HepG2 (cell line): ENCODE measurements at regions not wholly inside any gene's neighbourhood (a gene's known extent, or its start where the extent isn't known, plus 50 kb on each side); places are given as distances from the start of the nearest gene placed in this dataset.

Source experiments
- HNRNPK ChIP-seq: fragments of 200-400 bp; formaldehyde crosslinking; IDR thresholded peaks from 2 replicates; pipeline ENCODE4 v1.6.1; 2018; ENCODE audit warnings: low read length, low read depth, moderate library complexity, mild to moderate bottlenecking; ENCODE audit not compliant: poor library complexity, severe bottlenecking
- ZNF207 ChIP-seq: fragments of 450-650 bp; IDR thresholded peaks from 2 replicates; pipeline ENCODE4 v1.6.1; 2016; ENCODE audit warnings: antibody characterized with exemption, borderline replicate concordance
- TF ChIP-seq, protein P1 (sequence below), 2 experiments: IDR thresholded peaks; 2 replicates each; pipeline ENCODE4 v1.6.1; 2011 to 2012; ENCODE audit warnings: low read length in 2 of 2, borderline replicate concordance in 1 of 2, low read depth in 1 of 2, mild to moderate bottlenecking in 1 of 2, moderate library complexity in 1 of 2

DNA sequence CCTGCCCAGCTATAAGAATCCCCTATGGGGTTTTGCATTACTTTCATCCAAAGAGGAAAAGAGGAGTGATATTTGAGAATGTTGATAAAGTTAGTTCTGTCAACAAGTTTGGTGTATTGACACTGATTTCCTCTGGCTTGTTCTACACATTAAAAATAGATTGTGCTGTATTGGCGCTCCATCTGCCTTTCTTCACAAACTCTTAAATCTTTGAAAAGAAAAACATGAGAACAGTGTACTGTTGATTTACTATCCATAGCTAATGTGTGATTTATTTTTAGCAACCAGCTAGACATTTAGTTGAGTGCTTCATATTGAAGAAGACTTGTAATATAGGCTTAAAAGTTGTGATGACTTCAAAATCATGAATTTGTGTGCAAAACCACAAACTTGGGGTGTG lies 261.2 kb upstream of the ANKRD50 start:
- TF ChIP-seq ZNF207, result no peak
- TF ChIP-seq, protein P1, sequence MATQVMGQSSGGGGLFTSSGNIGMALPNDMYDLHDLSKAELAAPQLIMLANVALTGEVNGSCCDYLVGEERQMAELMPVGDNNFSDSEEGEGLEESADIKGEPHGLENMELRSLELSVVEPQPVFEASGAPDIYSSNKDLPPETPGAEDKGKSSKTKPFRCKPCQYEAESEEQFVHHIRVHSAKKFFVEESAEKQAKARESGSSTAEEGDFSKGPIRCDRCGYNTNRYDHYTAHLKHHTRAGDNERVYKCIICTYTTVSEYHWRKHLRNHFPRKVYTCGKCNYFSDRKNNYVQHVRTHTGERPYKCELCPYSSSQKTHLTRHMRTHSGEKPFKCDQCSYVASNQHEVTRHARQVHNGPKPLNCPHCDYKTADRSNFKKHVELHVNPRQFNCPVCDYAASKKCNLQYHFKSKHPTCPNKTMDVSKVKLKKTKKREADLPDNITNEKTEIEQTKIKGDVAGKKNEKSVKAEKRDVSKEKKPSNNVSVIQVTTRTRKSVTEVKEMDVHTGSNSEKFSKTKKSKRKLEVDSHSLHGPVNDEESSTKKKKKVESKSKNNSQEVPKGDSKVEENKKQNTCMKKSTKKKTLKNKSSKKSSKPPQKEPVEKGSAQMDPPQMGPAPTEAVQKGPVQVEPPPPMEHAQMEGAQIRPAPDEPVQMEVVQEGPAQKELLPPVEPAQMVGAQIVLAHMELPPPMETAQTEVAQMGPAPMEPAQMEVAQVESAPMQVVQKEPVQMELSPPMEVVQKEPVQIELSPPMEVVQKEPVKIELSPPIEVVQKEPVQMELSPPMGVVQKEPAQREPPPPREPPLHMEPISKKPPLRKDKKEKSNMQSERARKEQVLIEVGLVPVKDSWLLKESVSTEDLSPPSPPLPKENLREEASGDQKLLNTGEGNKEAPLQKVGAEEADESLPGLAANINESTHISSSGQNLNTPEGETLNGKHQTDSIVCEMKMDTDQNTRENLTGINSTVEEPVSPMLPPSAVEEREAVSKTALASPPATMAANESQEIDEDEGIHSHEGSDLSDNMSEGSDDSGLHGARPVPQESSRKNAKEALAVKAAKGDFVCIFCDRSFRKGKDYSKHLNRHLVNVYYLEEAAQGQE (IDR thresholded peaks at IDR 0.05; ENCODE audit: borderline replicate concordance in 1 of 2, low read depth in 1 of 2, low read length in 2 of 2), result no peak
- TF ChIP-seq HNRNPK, result no peak
